ENCODE measurements at regions not wholly inside any gene's neighbourhood (a gene's known extent, or its start where the extent isn't known, plus 50 kb on each side); places are given as distances from the start of the nearest gene placed in this dataset.

- no peak for TF ChIP-seq POLR2A (IDR thresholded peaks at IDR 0.05)
- TF ChIP-seq, protein P1, sequence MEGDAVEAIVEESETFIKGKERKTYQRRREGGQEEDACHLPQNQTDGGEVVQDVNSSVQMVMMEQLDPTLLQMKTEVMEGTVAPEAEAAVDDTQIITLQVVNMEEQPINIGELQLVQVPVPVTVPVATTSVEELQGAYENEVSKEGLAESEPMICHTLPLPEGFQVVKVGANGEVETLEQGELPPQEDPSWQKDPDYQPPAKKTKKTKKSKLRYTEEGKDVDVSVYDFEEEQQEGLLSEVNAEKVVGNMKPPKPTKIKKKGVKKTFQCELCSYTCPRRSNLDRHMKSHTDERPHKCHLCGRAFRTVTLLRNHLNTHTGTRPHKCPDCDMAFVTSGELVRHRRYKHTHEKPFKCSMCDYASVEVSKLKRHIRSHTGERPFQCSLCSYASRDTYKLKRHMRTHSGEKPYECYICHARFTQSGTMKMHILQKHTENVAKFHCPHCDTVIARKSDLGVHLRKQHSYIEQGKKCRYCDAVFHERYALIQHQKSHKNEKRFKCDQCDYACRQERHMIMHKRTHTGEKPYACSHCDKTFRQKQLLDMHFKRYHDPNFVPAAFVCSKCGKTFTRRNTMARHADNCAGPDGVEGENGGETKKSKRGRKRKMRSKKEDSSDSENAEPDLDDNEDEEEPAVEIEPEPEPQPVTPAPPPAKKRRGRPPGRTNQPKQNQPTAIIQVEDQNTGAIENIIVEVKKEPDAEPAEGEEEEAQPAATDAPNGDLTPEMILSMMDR (IDR thresholded peaks at IDR 0.05), result no peak
Measured at GRCh38 chr14:40899435-40899834, 707.2 kb upstream of the LRFN5 start.
